DND-41 (cell line): ENCODE measurements at regions not wholly inside any gene's neighbourhood (a gene's known extent, or its start where the extent isn't known, plus 50 kb on each side); places are given as distances from the start of the nearest gene placed in this dataset.

Experiments used
- CTCF ChIP-seq: IDR thresholded peaks from 2 replicates; pipeline ENCODE4 v1.5.1; 2012; ENCODE audit warnings: borderline replicate concordance, low read length, moderate library complexity, mild to moderate bottlenecking; ENCODE audit not compliant: poor library complexity, severe bottlenecking; ENCODE audit errors: extremely low read depth
- EZH2 ChIP-seq: IDR thresholded peaks from 3 replicates; pipeline ENCODE4 v1.6.1; 2012; ENCODE audit warnings: borderline replicate concordance, low read depth, mild to moderate bottlenecking, moderate library complexity, low read length, inconsistent platforms; ENCODE audit not compliant: severe bottlenecking

- TF ChIP-seq CTCF (no peak), EZH2 (no peak)
Measured at GRCh38 chr12:126684703-126685102, 1582.3 kb upstream of the TMEM132C start.
